AG04449 (cell line): ENCODE measurements at regions not wholly inside any gene's neighbourhood (a gene's known extent, or its start where the extent isn't known, plus 50 kb on each side); places are given as distances from the start of the nearest gene placed in this dataset.

ENCODE experiments used
- CTCF ChIA-PET: fragments of 350-600 bp; formaldehyde crosslinking; extraction: SDS; loops from one replicate; lab custom pipeline; 2021; ENCODE audit warnings: antibody characterized with exemption; lab: Yijun Ruan, JAX
- POLR2A ChIA-PET: fragments of 400-600, 350-600 bp; formaldehyde crosslinking; extraction: SDS; loops from one replicate; lab custom pipeline; 2020; ENCODE audit warnings: antibody characterized with exemption, inconsistent platforms; lab: Yijun Ruan, JAX
- DNase-seq: peaks from one replicate; pipeline ENCODE4 v3.0.0-alpha.2; 2010; ENCODE audit warnings: low read depth, low spot score
- H3K4me3 ChIP-seq: 2 replicates; pipeline ENCODE4 v1.5.1; 2011; ENCODE audit warnings: low read depth, mild to moderate bottlenecking, control low read depth, low read length
- TF ChIP-seq, protein P1 (sequence below): IDR thresholded peaks from one replicate; pipeline ENCODE4 v1.5.1; 2011; ENCODE audit warnings: mild to moderate bottlenecking, moderate library complexity, low read length, control low read depth, inconsistent platforms; ENCODE audit not compliant: insufficient read depth; ENCODE audit errors: missing control alignments

DNA sequence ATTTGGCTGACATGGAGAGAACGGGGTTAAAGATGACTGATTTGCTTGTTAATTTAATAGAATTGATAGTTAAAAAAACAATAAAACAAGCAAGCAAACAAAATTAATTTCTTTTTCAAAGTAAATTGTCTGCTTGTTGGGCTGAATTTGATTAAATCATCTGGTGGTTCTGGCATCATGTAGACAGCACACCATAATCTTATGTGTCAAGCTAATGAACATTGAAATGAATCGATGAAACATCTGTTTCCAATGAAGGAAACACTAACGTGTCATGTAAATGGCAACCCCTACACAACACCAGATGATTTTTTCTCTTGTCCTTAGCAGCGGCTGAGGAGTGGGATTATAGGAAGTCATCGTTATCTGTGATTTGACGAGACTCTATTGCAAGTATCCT lies 399.6 kb upstream of the RAG2 start:
- ChIA-PET POLR2A (no interaction called here), CTCF (no interaction called here)
- TF ChIP-seq, protein P1, sequence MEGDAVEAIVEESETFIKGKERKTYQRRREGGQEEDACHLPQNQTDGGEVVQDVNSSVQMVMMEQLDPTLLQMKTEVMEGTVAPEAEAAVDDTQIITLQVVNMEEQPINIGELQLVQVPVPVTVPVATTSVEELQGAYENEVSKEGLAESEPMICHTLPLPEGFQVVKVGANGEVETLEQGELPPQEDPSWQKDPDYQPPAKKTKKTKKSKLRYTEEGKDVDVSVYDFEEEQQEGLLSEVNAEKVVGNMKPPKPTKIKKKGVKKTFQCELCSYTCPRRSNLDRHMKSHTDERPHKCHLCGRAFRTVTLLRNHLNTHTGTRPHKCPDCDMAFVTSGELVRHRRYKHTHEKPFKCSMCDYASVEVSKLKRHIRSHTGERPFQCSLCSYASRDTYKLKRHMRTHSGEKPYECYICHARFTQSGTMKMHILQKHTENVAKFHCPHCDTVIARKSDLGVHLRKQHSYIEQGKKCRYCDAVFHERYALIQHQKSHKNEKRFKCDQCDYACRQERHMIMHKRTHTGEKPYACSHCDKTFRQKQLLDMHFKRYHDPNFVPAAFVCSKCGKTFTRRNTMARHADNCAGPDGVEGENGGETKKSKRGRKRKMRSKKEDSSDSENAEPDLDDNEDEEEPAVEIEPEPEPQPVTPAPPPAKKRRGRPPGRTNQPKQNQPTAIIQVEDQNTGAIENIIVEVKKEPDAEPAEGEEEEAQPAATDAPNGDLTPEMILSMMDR = no peak
- DNase-seq = no peak
- H3K4me3 ChIP-seq = no peak overlapping the region

DNA sequence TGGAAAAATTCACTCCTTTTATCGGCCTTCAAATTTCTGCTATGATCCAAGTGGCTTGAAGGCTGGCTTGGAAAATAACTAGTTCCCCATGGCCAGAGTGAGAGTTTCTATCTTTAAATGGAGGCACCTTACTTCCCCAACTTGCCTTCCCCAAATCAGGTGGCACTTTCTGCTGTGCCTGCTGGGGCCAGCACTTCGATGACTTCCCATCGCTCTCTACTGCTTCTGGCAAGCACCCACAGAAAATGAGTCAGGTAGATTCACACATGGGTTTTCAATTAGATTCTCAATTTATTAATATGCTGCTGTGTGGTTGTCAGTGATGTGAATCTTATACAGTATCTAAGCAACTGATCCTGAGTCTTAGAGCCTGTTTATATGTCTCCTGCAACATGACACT lies 398.8 kb upstream of the RAG2 start:
- no peak for DNase-seq
- ChIA-PET CTCF (no interaction called here), POLR2A (no interaction called here)
- TF ChIP-seq, protein P1 = no peak
- H3K4me3 ChIP-seq = no peak overlapping the region

DNA sequence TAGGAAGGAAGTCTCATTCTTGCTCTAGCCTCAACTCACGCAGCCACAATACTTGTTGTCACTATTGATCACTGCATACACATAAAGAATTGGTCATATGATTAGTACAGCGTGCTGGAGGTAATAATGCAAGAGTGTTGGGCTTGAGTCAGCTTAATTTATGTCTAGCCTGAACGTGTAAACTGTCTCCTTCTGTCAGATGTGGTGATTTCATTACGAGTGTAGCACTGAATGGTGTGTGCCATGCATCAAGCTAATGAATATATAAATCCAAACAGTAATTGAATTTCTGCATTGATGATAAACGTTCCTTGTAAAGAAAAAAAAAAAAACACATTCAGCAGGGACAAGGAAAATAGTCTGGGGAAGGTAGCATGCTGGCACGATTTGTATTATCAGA lies 396.2 kb upstream of the RAG2 start:
- CTCF ChIA-PET = no interaction called here

DNA sequence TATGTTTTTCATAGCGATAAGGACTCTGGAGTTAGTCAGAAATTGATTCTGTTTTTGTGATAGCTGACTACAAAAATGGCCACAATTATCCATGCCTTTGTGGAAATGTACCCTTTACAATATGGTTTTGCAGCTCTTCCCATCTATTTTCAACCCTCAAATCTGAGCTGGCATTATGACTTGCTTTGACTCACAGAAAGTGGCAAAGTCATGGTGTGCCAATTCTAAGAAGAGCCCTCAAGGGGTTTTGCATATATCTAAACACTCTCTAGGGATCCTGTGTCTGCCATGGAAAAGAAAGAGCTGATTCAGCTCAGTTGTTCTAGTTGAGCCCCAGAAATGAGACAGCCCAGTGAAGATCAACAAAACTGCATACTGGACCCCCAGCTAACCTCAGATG lies 390.5 kb upstream of the RAG2 start:
- ChIA-PET POLR2A (no interaction called here), CTCF (no interaction called here)
- no peak overlapping the region for H3K4me3 ChIP-seq
- no peak for DNase-seq
- TF ChIP-seq, protein P1 = no peak

More for the DNA sequence above, 396.2 kb upstream of the RAG2 start:
- H3K4me3 ChIP-seq = no peak overlapping the region
- TF ChIP-seq, protein P1 = no peak
- POLR2A ChIA-PET = no interaction called here
- no peak for DNase-seq

DNA sequence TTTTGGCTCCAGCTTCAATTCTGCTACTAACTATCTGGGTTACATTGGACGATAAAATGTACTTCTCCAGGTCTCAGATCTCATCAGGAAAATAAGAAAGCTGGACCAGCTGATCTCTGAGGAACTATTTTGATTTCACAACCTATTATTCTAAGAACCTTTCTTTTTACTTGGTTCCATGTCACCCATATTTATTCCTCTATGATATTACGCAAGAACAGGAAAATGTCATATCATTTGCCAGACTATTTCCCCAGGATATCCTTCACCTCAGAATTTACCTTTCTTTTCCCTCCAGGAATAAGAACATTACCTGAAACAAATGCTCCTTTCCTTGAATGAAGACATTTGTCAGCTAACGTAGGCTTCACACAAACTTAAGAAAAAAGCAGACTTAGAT lies 387.5 kb upstream of the RAG2 start:
- ChIA-PET CTCF (no interaction called here), POLR2A (no interaction called here)
- DNase-seq = no peak
- TF ChIP-seq, protein P1 = no peak
- no peak overlapping the region for H3K4me3 ChIP-seq

DNA sequence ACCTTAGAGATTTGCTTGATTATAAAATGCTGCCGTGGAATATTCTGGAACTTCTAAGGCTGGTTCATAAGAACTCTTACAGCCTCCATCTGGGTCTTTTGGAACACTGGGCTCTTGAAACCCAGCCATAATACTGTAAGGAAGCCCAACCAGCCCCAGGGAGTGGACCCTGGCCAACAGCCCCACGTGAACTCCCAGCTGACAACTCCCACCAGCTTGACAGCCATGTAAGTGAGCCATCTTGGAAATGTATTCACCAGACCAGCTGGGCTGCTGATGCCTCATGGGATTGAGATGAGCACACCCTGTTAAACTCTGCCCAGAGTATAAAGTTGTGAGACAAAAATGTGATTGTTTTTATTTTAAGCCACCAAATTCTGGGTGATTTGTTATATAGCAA lies 378.7 kb upstream of the RAG2 start:
- ChIA-PET POLR2A (no interaction called here), CTCF (no interaction called here)
- no peak for DNase-seq
- TF ChIP-seq, protein P1 = no peak
- no peak overlapping the region for H3K4me3 ChIP-seq
